Neural progenitor cell (in vitro differentiated cells): ENCODE measurements at regions not wholly inside any gene's neighbourhood (a gene's known extent, or its start where the extent isn't known, plus 50 kb on each side); places are given as distances from the start of the nearest gene placed in this dataset.

ENCODE experiments used
- DNase-seq: peaks from one replicate; pipeline ENCODE4 v3.0.0-alpha.2; 2016; ENCODE audit warnings: low spot score
- H2AFZ ChIP-seq: fragments of 200-600 bp; sonication (generic); replicated peaks from 2 replicates; pipeline ENCODE4 v1.6.1; 2016; ENCODE audit warnings: antibody characterized with exemption
- H3F3A ChIP-seq: fragments of 200-600 bp; sonication (generic); 2 replicates; pipeline ENCODE4 v1.6.1; 2016; ENCODE audit warnings: antibody characterized with exemption, low read depth
- H3K27ac ChIP-seq: fragments of 200-600 bp; sonication (generic); 2 replicates; pipeline ENCODE4 v1.5.1; 2016; ENCODE audit warnings: mild to moderate bottlenecking
- H3K27me3 ChIP-seq: fragments of 200-600 bp; sonication (generic); 2 replicates; pipeline ENCODE4 v1.6.1; 2016; ENCODE audit warnings: mild to moderate bottlenecking, moderate library complexity
- H3K36me3 ChIP-seq: fragments of 200-600 bp; sonication (generic); 2 replicates; pipeline ENCODE4 v1.5.1; 2016
- H3K4me1 ChIP-seq: fragments of 200-600 bp; sonication (generic); 2 replicates; pipeline ENCODE4 v1.6.1; 2016; ENCODE audit warnings: mixed run types
- H3K4me2 ChIP-seq: fragments of 200-600 bp; sonication (generic); 2 replicates; pipeline ENCODE4 v1.6.1; 2016
- H3K4me3 ChIP-seq: fragments of 200-600 bp; sonication (generic); 2 replicates; pipeline ENCODE4 v1.5.1; 2016
- H3K79me2 ChIP-seq: fragments of 200-600 bp; sonication (generic); 2 replicates; pipeline ENCODE4 v1.6.1; 2016; ENCODE audit warnings: low read depth
- H3K9ac ChIP-seq: fragments of 200-600 bp; sonication (generic); 2 replicates; pipeline ENCODE4 v1.6.1; 2016
- H3K9me3 ChIP-seq: fragments of 200-600 bp; sonication (generic); 2 replicates; pipeline ENCODE4 v1.5.1; 2016; ENCODE audit warnings: low read depth
- H4K20me1 ChIP-seq: fragments of 200-600 bp; sonication (generic); 2 replicates; pipeline ENCODE4 v1.6.1; 2016; ENCODE audit warnings: low read depth
- H3K27ac Mint-ChIP-seq: 3 replicates; pipeline ENCODE4 v1.8.0; 2021; ENCODE audit warnings: mixed read lengths
- H3K27me3 Mint-ChIP-seq: 2 replicates; pipeline ENCODE4 v1.8.0; 2022; ENCODE audit warnings: low read depth, mild to moderate bottlenecking, inconsistent platforms, moderate library complexity, mixed read lengths; ENCODE audit not compliant: insufficient read depth
- H3K36me3 Mint-ChIP-seq: 3 replicates; pipeline ENCODE4 v1.8.0; 2021; ENCODE audit warnings: mixed read lengths
- H3K4me1 Mint-ChIP-seq: 3 replicates; pipeline ENCODE4 v1.8.0; 2021; ENCODE audit warnings: mixed read lengths
- H3K4me3 Mint-ChIP-seq: 3 replicates; pipeline ENCODE4 v1.8.0; 2021; ENCODE audit warnings: mild to moderate bottlenecking, moderate library complexity, mixed read lengths
- H3K9me3 Mint-ChIP-seq: 3 replicates; pipeline ENCODE4 v1.8.0; 2020; ENCODE audit warnings: mixed read lengths
- EZH2 ChIP-seq: fragments of 200-600 bp; sonication (generic); IDR thresholded peaks from 2 replicates; pipeline ENCODE4 v1.6.1; 2017; ENCODE audit warnings: antibody characterized with exemption, mild to moderate bottlenecking, moderate library complexity
- EZH2phosphoT487 ChIP-seq: fragments of 200-600 bp; sonication (generic); IDR thresholded peaks from 2 replicates; pipeline ENCODE4 v1.6.1; 2017; ENCODE audit warnings: antibody characterized with exemption
- TF ChIP-seq, protein P1 (sequence below): fragments of 200-600 bp; sonication (generic); IDR thresholded peaks from 2 replicates; pipeline ENCODE4 v1.5.1; 2017; ENCODE audit warnings: antibody characterized with exemption, mild to moderate bottlenecking

- Mint-ChIP-seq H3K4me1 (peaks cover 5% of the 10 kb centered on the region), H3K4me3 (no peak overlapping the region), H3K36me3 (no peaks in the 10 kb centered on the region), H3K27me3 (peaks cover 7% of the 10 kb centered on the region), H3K9me3 (no peaks in the 10 kb centered on the region), H3K27ac (no peak overlapping the region)
- Histone ChIP-seq H3K9ac (no peak overlapping the region), H3K4me2 (no peak overlapping the region), H4K20me1 (no peaks in the 10 kb centered on the region), H3K9me3 (no peaks in the 10 kb centered on the region), H3F3A (no peaks in the 10 kb centered on the region), H2AFZ (no peak overlapping the region), H3K36me3 (no peaks in the 10 kb centered on the region), H3K27me3 (no peaks in the 10 kb centered on the region), H3K4me1 (no peaks in the 10 kb centered on the region), H3K79me2 (no peaks in the 10 kb centered on the region), H3K4me3 (no peak overlapping the region), H3K27ac (no peak overlapping the region)
- TF ChIP-seq, protein P1, sequence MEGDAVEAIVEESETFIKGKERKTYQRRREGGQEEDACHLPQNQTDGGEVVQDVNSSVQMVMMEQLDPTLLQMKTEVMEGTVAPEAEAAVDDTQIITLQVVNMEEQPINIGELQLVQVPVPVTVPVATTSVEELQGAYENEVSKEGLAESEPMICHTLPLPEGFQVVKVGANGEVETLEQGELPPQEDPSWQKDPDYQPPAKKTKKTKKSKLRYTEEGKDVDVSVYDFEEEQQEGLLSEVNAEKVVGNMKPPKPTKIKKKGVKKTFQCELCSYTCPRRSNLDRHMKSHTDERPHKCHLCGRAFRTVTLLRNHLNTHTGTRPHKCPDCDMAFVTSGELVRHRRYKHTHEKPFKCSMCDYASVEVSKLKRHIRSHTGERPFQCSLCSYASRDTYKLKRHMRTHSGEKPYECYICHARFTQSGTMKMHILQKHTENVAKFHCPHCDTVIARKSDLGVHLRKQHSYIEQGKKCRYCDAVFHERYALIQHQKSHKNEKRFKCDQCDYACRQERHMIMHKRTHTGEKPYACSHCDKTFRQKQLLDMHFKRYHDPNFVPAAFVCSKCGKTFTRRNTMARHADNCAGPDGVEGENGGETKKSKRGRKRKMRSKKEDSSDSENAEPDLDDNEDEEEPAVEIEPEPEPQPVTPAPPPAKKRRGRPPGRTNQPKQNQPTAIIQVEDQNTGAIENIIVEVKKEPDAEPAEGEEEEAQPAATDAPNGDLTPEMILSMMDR: no peak
- TF ChIP-seq EZH2phosphoT487: no peak
- TF ChIP-seq EZH2: no peak
- DNase-seq: no peak
These were observed 75.9 kb downstream of the EDN3 start for GRCh38 chr20:59376109-59376841.

GRCh38 chr20:59376998-59377397 lies 76.6 kb downstream of the EDN3 start:
- H3K9me3 ChIP-seq: no peaks in the 10 kb centered on the region
- no peaks in the 10 kb centered on the region for H3K4me1 ChIP-seq
- H3K27me3 ChIP-seq: no peaks in the 10 kb centered on the region
- no peaks in the 10 kb centered on the region for H3F3A ChIP-seq
- no peak overlapping the region for H3K4me3 Mint-ChIP-seq
- H4K20me1 ChIP-seq: no peaks in the 10 kb centered on the region
- H3K4me3 ChIP-seq: no peak overlapping the region
- peaks cover 7% of the 10 kb centered on the region for H3K27me3 Mint-ChIP-seq
- DNase-seq: no peak
- H3K36me3 ChIP-seq: no peaks in the 10 kb centered on the region
- no peak overlapping the region for H3K4me2 ChIP-seq
- no peaks in the 10 kb centered on the region for H3K9me3 Mint-ChIP-seq
- TF ChIP-seq, protein P1: no peak
- no peak for TF ChIP-seq EZH2phosphoT487
- no peak for TF ChIP-seq EZH2
- H3K79me2 ChIP-seq: no peaks in the 10 kb centered on the region
- H2AFZ ChIP-seq: no peak overlapping the region
- H3K36me3 Mint-ChIP-seq: no peaks in the 10 kb centered on the region
- no peak overlapping the region for H3K27ac Mint-ChIP-seq
- no peak overlapping the region for H3K27ac ChIP-seq
- H3K9ac ChIP-seq: no peak overlapping the region
- peaks cover 5% of the 10 kb centered on the region for H3K4me1 Mint-ChIP-seq

GRCh38 chr20:59377842-59378241 lies 77.4 kb downstream of the EDN3 start:
- H3K36me3 Mint-ChIP-seq: no peaks in the 10 kb centered on the region
- Histone ChIP-seq H3K4me1 (no peaks in the 10 kb centered on the region), H3K27me3 (no peaks in the 10 kb centered on the region), H3K4me3 (no peak overlapping the region), H3K4me2 (no peak overlapping the region), H4K20me1 (no peaks in the 10 kb centered on the region), H3K27ac (no peak overlapping the region), H3K79me2 (no peaks in the 10 kb centered on the region), H3K9ac (no peak overlapping the region), H3K36me3 (no peaks in the 10 kb centered on the region), H3F3A (no peaks in the 10 kb centered on the region), H2AFZ (no peak overlapping the region), H3K9me3 (no peaks in the 10 kb centered on the region)
- H3K9me3 Mint-ChIP-seq: no peaks in the 10 kb centered on the region
- H3K27me3 Mint-ChIP-seq: peaks cover 8% of the 10 kb centered on the region
- TF ChIP-seq EZH2 (no peak), EZH2phosphoT487 (no peak)
- TF ChIP-seq, protein P1: no peak
- H3K27ac Mint-ChIP-seq: no peak overlapping the region
- H3K4me3 Mint-ChIP-seq: no peak overlapping the region
- H3K4me1 Mint-ChIP-seq: peaks cover 5% of the 10 kb centered on the region
- no peak for DNase-seq
